SK-N-SH treated with all-trans-retinoic acid at 6 μM for 48 hours (cell line): ENCODE measurements at regions not wholly inside any gene's neighbourhood (a gene's known extent, or its start where the extent isn't known, plus 50 kb on each side); places are given as distances from the start of the nearest gene placed in this dataset.
"Not testable (repeated sequence)": the region's sequence is repeated elsewhere in the genome, so short reads cannot be mapped to it uniquely, and the experiment has no call there.

ENCODE experiments used
- ATAC-seq: fragments of 200-7000 bp; cut with Tn5 transposase; 3 replicates; pipeline ENCODE4 v1.9.1; 2020; ENCODE audit warnings: mild to moderate bottlenecking, moderate library complexity
- ARNTL ChIP-seq: fragments of 450-650 bp; formaldehyde crosslinking; IDR thresholded peaks from 2 replicates; pipeline ENCODE4 v1.5.0; 2020; ENCODE audit warnings: low read depth, mild to moderate bottlenecking, moderate library complexity, borderline replicate concordance
- CREB5 ChIP-seq: fragments of 250-450 bp; sonication (Bioruptor Pico); IDR thresholded peaks from 2 replicates; pipeline ENCODE4 v1.5.1; 2020; ENCODE audit warnings: low read depth, mild to moderate bottlenecking, moderate library complexity
- ESRRG ChIP-seq: fragments of 250-450 bp; sonication (Bioruptor Pico); IDR thresholded peaks from 2 replicates; pipeline ENCODE4 v1.6.1; 2021; ENCODE audit warnings: mild to moderate bottlenecking
- ISL1 ChIP-seq: fragments of 250-450 bp; sonication (Bioruptor Pico); IDR thresholded peaks from 2 replicates; pipeline ENCODE4 v2.1.2; 2022; ENCODE audit warnings: mild to moderate bottlenecking, moderate library complexity
- OSR1 ChIP-seq: fragments of 250-450 bp; sonication (Bioruptor Pico); IDR thresholded peaks from 2 replicates; pipeline ENCODE4 v1.8.0; 2022; ENCODE audit warnings: moderate library complexity, mild to moderate bottlenecking, inconsistent platforms
- PATZ1 ChIP-seq: fragments of 250-450 bp; sonication (Bioruptor Pico); IDR thresholded peaks from 2 replicates; pipeline ENCODE4 v1.8.0; 2020; ENCODE audit warnings: mild to moderate bottlenecking, moderate library complexity, borderline replicate concordance
- POU6F1 ChIP-seq: fragments of 250-450 bp; sonication (Bioruptor Pico); IDR thresholded peaks from 2 replicates; pipeline ENCODE4 v1.8.0; 2021; ENCODE audit warnings: low read depth, mild to moderate bottlenecking, moderate library complexity, borderline replicate concordance
- PPARA ChIP-seq: fragments of 250-450 bp; sonication (Bioruptor Pico); IDR thresholded peaks from 2 replicates; pipeline ENCODE4 v1.5.0; 2020; ENCODE audit warnings: mild to moderate bottlenecking, borderline replicate concordance
- RARB ChIP-seq: fragments of 250-450 bp; sonication (Bioruptor Pico); IDR thresholded peaks from 2 replicates; pipeline ENCODE4 v1.8.0; 2021; ENCODE audit warnings: mild to moderate bottlenecking, moderate library complexity
- SNAI2 ChIP-seq: fragments of 250-450 bp; sonication (Bioruptor Pico); IDR thresholded peaks from 2 replicates; pipeline ENCODE4 v1.5.0; 2020; ENCODE audit warnings: mild to moderate bottlenecking, moderate library complexity
- TCF4 ChIP-seq: fragments of 250-450 bp; sonication (Bioruptor Pico); IDR thresholded peaks from 2 replicates; pipeline ENCODE4 v1.8.0; 2021; ENCODE audit warnings: mild to moderate bottlenecking, moderate library complexity, borderline replicate concordance
- TSHZ2 ChIP-seq: fragments of 250-450 bp; sonication (Bioruptor Pico); IDR thresholded peaks from 2 replicates; pipeline ENCODE4 v1.5.0; 2020; ENCODE audit warnings: mild to moderate bottlenecking, moderate library complexity
- ZFP3 ChIP-seq: fragments of 250-450 bp; sonication (Bioruptor Pico); IDR thresholded peaks from 2 replicates; pipeline ENCODE4 v1.5.0; 2020; ENCODE audit warnings: mild to moderate bottlenecking, moderate library complexity
- ZFP30 ChIP-seq: fragments of 450-650 bp; formaldehyde crosslinking; IDR thresholded peaks from 2 replicates; pipeline ENCODE4 v1.5.0; 2022; ENCODE audit warnings: mild to moderate bottlenecking, moderate library complexity
- ZNF565 ChIP-seq: fragments of 450-650 bp; formaldehyde crosslinking; conservative IDR thresholded peaks from 2 replicates; pipeline ENCODE4 v1.5.0; 2020; ENCODE audit warnings: low read depth, mild to moderate bottlenecking, moderate library complexity
- ZNF70 ChIP-seq: fragments of 450-650 bp; formaldehyde crosslinking; IDR thresholded peaks from 2 replicates; pipeline ENCODE4 v1.5.0; 2020; ENCODE audit warnings: mild to moderate bottlenecking, moderate library complexity
- ZNF8 ChIP-seq: fragments of 450-650 bp; formaldehyde crosslinking; IDR thresholded peaks from 2 replicates; pipeline ENCODE4 v1.5.0; 2020; ENCODE audit warnings: mild to moderate bottlenecking, moderate library complexity

- TF ChIP-seq TSHZ2 (no peak), POU6F1 (CRISPR knock-in tag) (no peak), ZFP3 (CRISPR knock-in tag) (no peak)
These were observed 504.5 kb downstream of the IRS1 start (continued) for GRCh38 chr2:226295123-226295522.

- ATAC-seq, result not testable (repeated sequence)
These were observed 508.3 kb downstream of the IRS1 start for GRCh38 chr2:226291281-226291680.

- TF ChIP-seq OSR1 (no peak), PPARA (CRISPR knock-in tag) (no peak)
- no peak for ATAC-seq
These were observed 512.7 kb downstream of the IRS1 start for GRCh38 chr2:226286916-226287315.

GRCh38 chr2:226283796-226284195 is 515.8 kb downstream of the IRS1 start:
- TF ChIP-seq ZNF8 (CRISPR knock-in tag) (no peak), TCF4 (CRISPR knock-in tag) (no peak), ZFP3 (CRISPR knock-in tag) (no peak), ESRRG (CRISPR knock-in tag) (no peak), RARB (no peak), ARNTL (no peak), ZFP30 (CRISPR knock-in tag) (no peak), OSR1 (no peak), PATZ1 (CRISPR knock-in tag) (no peak), SNAI2 (CRISPR knock-in tag) (no peak), POU6F1 (CRISPR knock-in tag) (no peak), CREB5 (CRISPR knock-in tag) (no peak), ZNF565 (CRISPR knock-in tag) (no peak), TSHZ2 (no peak), ZNF70 (CRISPR knock-in tag) (no peak), ISL1 (CRISPR knock-in tag) (no peak)
- no peak for ATAC-seq
